GM19455 (cell line): ENCODE measurements at regions not wholly inside any gene's neighbourhood (a gene's known extent, or its start where the extent isn't known, plus 50 kb on each side); places are given as distances from the start of the nearest gene placed in this dataset.

Experiments used
- ATAC-seq: cut with Tn5 transposase; IDR thresholded peaks from one replicate; pipeline ENCODE4 v1.9.1; 2021; ENCODE audit not compliant: unreplicated experiment

GRCh38 chr4:18242919-18243693 is 221.6 kb upstream of the LCORL start:
- ATAC-seq = no peak

GRCh38 chr4:18241727-18242126 is 220.2 kb upstream of the LCORL start:
- ATAC-seq = no peak

- no peak for ATAC-seq
Observed at GRCh38 chr4:18234108-18234507, 212.6 kb upstream of the LCORL start.

- no peak for ATAC-seq
Observed at GRCh38 chr4:18231726-18232125, 210.2 kb upstream of the LCORL start.

- ATAC-seq = no peak
Observed at GRCh38 chr4:18227880-18228279, 206.3 kb upstream of the LCORL start.

- no peak for ATAC-seq
Observed at GRCh38 chr4:18214411-18215055, 193.0 kb upstream of the LCORL start.

- ATAC-seq = no peak
Observed at GRCh38 chr4:18213576-18214198, 192.1 kb upstream of the LCORL start.

GRCh38 chr4:18209448-18209847 is 187.9 kb upstream of the LCORL start:
- ATAC-seq = no peak

GRCh38 chr4:18203966-18204365 is 182.4 kb upstream of the LCORL start:
- ATAC-seq = no peak

GRCh38 chr4:18202486-18202885 is 180.9 kb upstream of the LCORL start:
- ATAC-seq = no peak

GRCh38 chr4:18201885-18202284 is 180.3 kb upstream of the LCORL start:
- ATAC-seq = no peak

GRCh38 chr4:18198653-18199052 is 177.1 kb upstream of the LCORL start:
- ATAC-seq = no peak

GRCh38 chr4:18197467-18197866 is 175.9 kb upstream of the LCORL start:
- no peak for ATAC-seq

GRCh38 chr4:18194278-18194677 is 172.7 kb upstream of the LCORL start:
- ATAC-seq = no peak

- ATAC-seq = no peak
Observed at GRCh38 chr4:18192901-18193300, 171.3 kb upstream of the LCORL start.

GRCh38 chr4:18185491-18185890 is 163.9 kb upstream of the LCORL start:
- no peak for ATAC-seq

- no peak for ATAC-seq
Observed at GRCh38 chr4:18180892-18181291, 159.3 kb upstream of the LCORL start.

GRCh38 chr4:18180122-18180521 is 158.6 kb upstream of the LCORL start:
- ATAC-seq = no peak

- ATAC-seq = no peak
Observed at GRCh38 chr4:18171896-18172295, 150.3 kb upstream of the LCORL start.

GRCh38 chr4:18167831-18168230 is 146.3 kb upstream of the LCORL start:
- ATAC-seq = no peak

- no peak for ATAC-seq
Observed at GRCh38 chr4:18166925-18167324, 145.4 kb upstream of the LCORL start.

GRCh38 chr4:18162453-18162852 is 140.9 kb upstream of the LCORL start:
- no peak for ATAC-seq
